ENCODE measurements at regions not wholly inside any gene's neighbourhood (a gene's known extent, or its start where the extent isn't known, plus 50 kb on each side); places are given as distances from the start of the nearest gene placed in this dataset.

DNA sequence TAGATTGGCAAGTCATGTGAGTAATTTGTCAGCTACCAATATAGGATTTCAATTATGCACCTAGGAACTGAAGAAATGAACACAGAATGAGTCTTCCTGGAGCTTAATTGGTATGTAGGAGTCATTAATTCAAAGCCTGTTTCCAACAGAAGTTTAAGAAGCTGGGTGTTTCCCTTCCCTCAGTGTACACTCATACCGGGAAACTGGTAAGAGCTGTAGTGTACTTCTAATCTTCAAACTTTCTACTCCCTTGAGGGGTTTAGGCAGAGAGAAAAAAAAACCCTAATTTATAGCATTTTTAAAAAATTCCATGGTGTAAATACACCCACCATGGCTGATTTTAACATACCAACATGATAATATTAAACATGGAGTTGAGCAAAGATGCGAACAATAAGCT lies 665.7 kb upstream of the SLITRK5 start:
- TF ChIP-seq GATA2 (IDR thresholded peaks at IDR 0.05; ENCODE audit: low read depth, low read length) (no peak), GATA3 (IDR thresholded peaks at IDR 0.05; ENCODE audit: low read depth, low read length) (no peak)
